BJ (cell line): ENCODE measurements at regions not wholly inside any gene's neighbourhood (a gene's known extent, or its start where the extent isn't known, plus 50 kb on each side); places are given as distances from the start of the nearest gene placed in this dataset.
"Not testable (repeated sequence)": the region's sequence is repeated elsewhere in the genome, so short reads cannot be mapped to it uniquely, and the experiment has no call there.

Experiments
- CTCF ChIA-PET: fragments of 350-600 bp; formaldehyde crosslinking; extraction: SDS; loops from one replicate; lab custom pipeline; 2021; ENCODE audit warnings: antibody characterized with exemption, inconsistent platforms; lab: Yijun Ruan, JAX
- POLR2A ChIA-PET: fragments of 300-600 bp; sonication (Branson Sonifier 250); formaldehyde crosslinking; extraction: SDS; loops from one replicate; lab custom pipeline; 2021; ENCODE audit warnings: antibody characterized with exemption; lab: Charles Lee
- DNase-seq: peaks from one replicate; pipeline ENCODE4 v3.0.0-alpha.2; 2011; ENCODE audit warnings: low read depth
- H3K27me3 ChIP-seq: 2 replicates; pipeline ENCODE4 v1.6.0; 2011; ENCODE audit warnings: low read length; ENCODE audit not compliant: control insufficient read depth, insufficient read depth
- H3K36me3 ChIP-seq: 2 replicates; pipeline ENCODE4 v1.5.1; 2011; ENCODE audit warnings: low read length; ENCODE audit not compliant: control insufficient read depth, insufficient read depth
- H3K4me3 ChIP-seq: 2 replicates; pipeline ENCODE4 v1.5.1; 2011; ENCODE audit warnings: low read depth, mild to moderate bottlenecking, control low read depth, low read length
- TF ChIP-seq, protein P1 (sequence below): IDR thresholded peaks from 2 replicates; pipeline ENCODE4 v1.5.1; 2011; ENCODE audit warnings: low read depth, mild to moderate bottlenecking, control low read depth, inconsistent platforms, low read length, moderate library complexity; ENCODE audit not compliant: insufficient read depth

GRCh38 chr13:110045919-110046318 lies 259.5 kb upstream of the IRS2 start:
- H3K4me3 ChIP-seq: no peak overlapping the region
- H3K36me3 ChIP-seq: no peaks in the 10 kb centered on the region
- no peaks in the 10 kb centered on the region for H3K27me3 ChIP-seq
- CTCF ChIA-PET: interaction anchor here (1.3 kb wide), 1 partner anchor 14 kb away, joined by 3 read pairs; no protein-coding TSS in a partner anchor
- TF ChIP-seq, protein P1, sequence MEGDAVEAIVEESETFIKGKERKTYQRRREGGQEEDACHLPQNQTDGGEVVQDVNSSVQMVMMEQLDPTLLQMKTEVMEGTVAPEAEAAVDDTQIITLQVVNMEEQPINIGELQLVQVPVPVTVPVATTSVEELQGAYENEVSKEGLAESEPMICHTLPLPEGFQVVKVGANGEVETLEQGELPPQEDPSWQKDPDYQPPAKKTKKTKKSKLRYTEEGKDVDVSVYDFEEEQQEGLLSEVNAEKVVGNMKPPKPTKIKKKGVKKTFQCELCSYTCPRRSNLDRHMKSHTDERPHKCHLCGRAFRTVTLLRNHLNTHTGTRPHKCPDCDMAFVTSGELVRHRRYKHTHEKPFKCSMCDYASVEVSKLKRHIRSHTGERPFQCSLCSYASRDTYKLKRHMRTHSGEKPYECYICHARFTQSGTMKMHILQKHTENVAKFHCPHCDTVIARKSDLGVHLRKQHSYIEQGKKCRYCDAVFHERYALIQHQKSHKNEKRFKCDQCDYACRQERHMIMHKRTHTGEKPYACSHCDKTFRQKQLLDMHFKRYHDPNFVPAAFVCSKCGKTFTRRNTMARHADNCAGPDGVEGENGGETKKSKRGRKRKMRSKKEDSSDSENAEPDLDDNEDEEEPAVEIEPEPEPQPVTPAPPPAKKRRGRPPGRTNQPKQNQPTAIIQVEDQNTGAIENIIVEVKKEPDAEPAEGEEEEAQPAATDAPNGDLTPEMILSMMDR: no peak
- POLR2A ChIA-PET: no interaction called here
- no peak for DNase-seq

DNA sequence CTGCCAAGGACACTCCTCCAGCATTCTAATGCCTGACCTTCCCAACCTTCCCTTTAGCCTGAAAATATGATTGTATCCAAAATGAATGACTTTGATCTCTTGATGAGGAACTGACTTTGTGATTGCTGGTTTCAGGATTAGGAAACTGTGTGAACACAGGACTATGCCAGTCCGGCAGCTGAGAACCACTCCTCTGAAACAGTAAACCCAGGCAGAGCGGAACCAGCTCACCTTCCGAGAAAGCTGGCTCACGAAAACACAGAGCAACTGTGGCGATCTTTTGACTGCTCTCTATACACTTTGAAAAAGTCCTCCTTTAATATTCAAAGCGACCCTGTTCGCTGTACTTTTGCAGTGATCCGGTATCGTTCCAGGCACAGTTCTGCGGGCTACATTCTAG lies 258.8 kb upstream of the IRS2 start:
- no peak for DNase-seq
- POLR2A ChIA-PET: interaction anchor here (1.2 kb wide), 1 partner anchor 10 kb away, joined by 3 read pairs; no protein-coding TSS in a partner anchor
- Histone ChIP-seq H3K36me3 (no peaks in the 10 kb centered on the region), H3K4me3 (no peak overlapping the region), H3K27me3 (no peaks in the 10 kb centered on the region)
- CTCF ChIA-PET: interaction anchor here (1.1 to 1.3 kb wide), 3 partner anchors 13 to 27 kb away, joined by 3 to 5 read pairs (median 3); no protein-coding TSS in a partner anchor
- TF ChIP-seq, protein P1: no peak

GRCh38 chr13:110044551-110045111 lies 258.2 kb upstream of the IRS2 start:
- CTCF ChIA-PET: interaction anchor here (1.1 to 1.3 kb wide), 3 partner anchors 12 to 27 kb away, joined by 3 to 5 read pairs (median 3); no protein-coding TSS in a partner anchor
- peak; percentile 70 for DNase-seq
- H3K4me3 ChIP-seq: no peak overlapping the region

GRCh38 chr13:110042253-110042950 lies 256.0 kb upstream of the IRS2 start:
- peak; percentile 83 for DNase-seq
- Histone ChIP-seq H3K27me3 (no peaks in the 10 kb centered on the region), H3K4me3 (no peak overlapping the region), H3K36me3 (no peaks in the 10 kb centered on the region)
- CTCF ChIA-PET: interaction anchor here (0.9 to 1.3 kb wide), 2 partner anchors 19 to 257 kb away, joined by 3 read pairs; no protein-coding TSS in a partner anchor
- TF ChIP-seq, protein P1: no peak
- POLR2A ChIA-PET: no interaction called here

More at GRCh38 chr13:110044551-110045111, 258.2 kb upstream of the IRS2 start:
- TF ChIP-seq, protein P1: peak; percentile 40
- Histone ChIP-seq H3K36me3 (no peaks in the 10 kb centered on the region), H3K27me3 (no peaks in the 10 kb centered on the region)
- POLR2A ChIA-PET: interaction anchor here (1.2 kb wide), 1 partner anchor 10 kb away, joined by 3 read pairs; no protein-coding TSS in a partner anchor

- POLR2A ChIA-PET, H3K27me3 ChIP-seq, H3K4me3 ChIP-seq, DNase-seq, H3K36me3 ChIP-seq: not testable (repeated sequence)
- CTCF ChIA-PET: interaction anchor here (1.3 kb wide), 1 partner anchor 18 kb away, joined by 3 read pairs; no protein-coding TSS in a partner anchor
These were observed 255.3 kb upstream of the IRS2 start for GRCh38 chr13:110041638-110042037.
